HFF-Myc (cell line): ENCODE measurements at regions not wholly inside any gene's neighbourhood (a gene's known extent, or its start where the extent isn't known, plus 50 kb on each side); places are given as distances from the start of the nearest gene placed in this dataset.

ENCODE experiments used
- DNase-seq: peaks from one replicate; pipeline ENCODE4 v3.0.0-alpha.2; 2011; ENCODE audit warnings: low read depth; ENCODE audit errors: extremely low read depth
- H3K4me3 ChIP-seq: replicated peaks from 2 replicates; pipeline ENCODE4 v1.5.1; 2011; ENCODE audit warnings: low read depth, mild to moderate bottlenecking, control low read depth, low read length
- TF ChIP-seq, protein P1 (sequence below): IDR thresholded peaks from 2 replicates; pipeline ENCODE4 v1.5.1; 2012; ENCODE audit warnings: mild to moderate bottlenecking, low read depth, low read length, control low read depth; ENCODE audit errors: missing control alignments

DNA sequence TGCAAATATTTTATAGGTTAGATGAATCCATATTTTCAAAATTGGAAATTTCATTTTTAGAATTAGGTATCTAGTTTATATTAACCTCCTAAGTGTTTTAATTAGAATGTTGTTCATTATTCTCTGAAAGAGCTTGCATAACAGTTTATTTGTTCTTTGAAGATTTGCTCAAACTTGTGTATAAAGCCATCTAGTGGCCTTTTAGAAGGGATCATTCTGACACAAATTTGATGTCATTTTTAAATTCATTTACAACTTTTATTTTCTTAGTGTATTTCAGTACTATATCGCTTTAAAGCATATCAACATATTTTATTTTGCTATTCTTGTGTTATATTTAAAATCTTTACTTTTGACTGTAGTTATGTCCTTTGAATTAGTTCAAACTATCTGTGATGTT lies 527.0 kb upstream of the NRG3 start:
- no peak for DNase-seq
- no peak overlapping the region for H3K4me3 ChIP-seq
- TF ChIP-seq, protein P1, sequence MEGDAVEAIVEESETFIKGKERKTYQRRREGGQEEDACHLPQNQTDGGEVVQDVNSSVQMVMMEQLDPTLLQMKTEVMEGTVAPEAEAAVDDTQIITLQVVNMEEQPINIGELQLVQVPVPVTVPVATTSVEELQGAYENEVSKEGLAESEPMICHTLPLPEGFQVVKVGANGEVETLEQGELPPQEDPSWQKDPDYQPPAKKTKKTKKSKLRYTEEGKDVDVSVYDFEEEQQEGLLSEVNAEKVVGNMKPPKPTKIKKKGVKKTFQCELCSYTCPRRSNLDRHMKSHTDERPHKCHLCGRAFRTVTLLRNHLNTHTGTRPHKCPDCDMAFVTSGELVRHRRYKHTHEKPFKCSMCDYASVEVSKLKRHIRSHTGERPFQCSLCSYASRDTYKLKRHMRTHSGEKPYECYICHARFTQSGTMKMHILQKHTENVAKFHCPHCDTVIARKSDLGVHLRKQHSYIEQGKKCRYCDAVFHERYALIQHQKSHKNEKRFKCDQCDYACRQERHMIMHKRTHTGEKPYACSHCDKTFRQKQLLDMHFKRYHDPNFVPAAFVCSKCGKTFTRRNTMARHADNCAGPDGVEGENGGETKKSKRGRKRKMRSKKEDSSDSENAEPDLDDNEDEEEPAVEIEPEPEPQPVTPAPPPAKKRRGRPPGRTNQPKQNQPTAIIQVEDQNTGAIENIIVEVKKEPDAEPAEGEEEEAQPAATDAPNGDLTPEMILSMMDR: no peak

DNA sequence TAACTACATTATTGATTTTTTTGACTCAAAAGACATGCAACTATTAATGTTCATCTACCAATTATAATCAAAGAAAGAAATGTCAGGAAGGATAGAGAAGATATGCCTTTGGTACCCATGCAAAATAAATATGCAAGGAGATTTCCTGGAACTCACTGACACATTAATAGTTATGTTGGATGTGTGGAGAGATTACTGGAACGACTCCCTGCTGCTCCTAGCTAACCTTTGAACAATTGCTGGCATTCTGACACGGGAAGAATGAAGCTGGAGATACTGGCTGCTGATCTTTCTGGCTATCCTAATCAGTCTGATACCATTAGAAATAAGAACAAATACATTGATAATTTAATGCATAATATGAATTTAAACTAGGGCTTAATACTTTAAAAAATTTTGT lies 507.9 kb upstream of the NRG3 start:
- H3K4me3 ChIP-seq: no peak overlapping the region
- TF ChIP-seq, protein P1: no peak
- no peak for DNase-seq

DNA sequence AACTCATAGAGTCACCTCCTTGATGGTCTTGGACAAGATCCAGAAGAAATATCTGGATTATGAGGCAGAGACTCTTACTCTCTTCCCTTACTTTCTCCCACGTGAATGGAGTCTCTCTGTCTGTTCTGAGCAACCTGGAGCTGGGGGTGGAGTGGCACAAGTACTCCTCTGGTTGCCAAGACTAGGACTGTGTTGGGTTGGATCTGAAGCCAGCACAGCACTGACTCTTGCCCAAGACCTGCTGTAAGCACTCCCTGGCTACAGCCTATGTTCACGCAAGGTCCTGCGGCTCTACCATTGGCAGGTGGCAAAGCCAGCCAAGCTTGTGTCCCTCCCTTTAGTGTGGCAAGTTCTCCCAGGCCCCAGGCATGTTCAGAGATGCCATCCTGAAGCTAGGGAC lies 488.2 kb upstream of the NRG3 start:
- no peak overlapping the region for H3K4me3 ChIP-seq
- DNase-seq: no peak
- TF ChIP-seq, protein P1: no peak

DNA sequence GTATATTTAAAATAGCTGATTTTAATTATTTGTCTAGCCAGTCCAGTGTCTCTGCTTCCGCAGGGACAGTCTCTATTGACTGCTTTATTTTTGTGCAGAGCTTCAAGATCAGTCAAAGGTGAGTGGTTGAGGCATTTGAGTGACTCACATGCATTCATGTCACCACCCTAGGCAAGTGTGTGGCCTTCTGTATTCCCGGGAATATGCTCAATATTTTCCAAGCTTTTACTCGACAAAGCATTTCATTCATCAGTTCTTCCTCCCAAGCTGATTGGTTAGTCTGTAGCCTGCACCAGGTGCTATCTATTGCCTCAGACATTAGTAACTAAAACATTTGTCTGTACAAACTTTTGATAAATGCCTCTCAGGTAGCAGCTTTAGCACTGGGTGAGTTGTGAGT lies 471.5 kb upstream of the NRG3 start:
- TF ChIP-seq, protein P1: no peak
- no peak for DNase-seq
- H3K4me3 ChIP-seq: no peak overlapping the region

GRCh38 chr10:81405399-81405798 lies 469.6 kb upstream of the NRG3 start:
- no peak overlapping the region for H3K4me3 ChIP-seq
- no peak for DNase-seq
- TF ChIP-seq, protein P1: no peak

- TF ChIP-seq, protein P1: no peak
- no peak overlapping the region for H3K4me3 ChIP-seq
- no peak for DNase-seq
Observed at GRCh38 chr10:81414038-81414437, 461.0 kb upstream of the NRG3 start.

DNA sequence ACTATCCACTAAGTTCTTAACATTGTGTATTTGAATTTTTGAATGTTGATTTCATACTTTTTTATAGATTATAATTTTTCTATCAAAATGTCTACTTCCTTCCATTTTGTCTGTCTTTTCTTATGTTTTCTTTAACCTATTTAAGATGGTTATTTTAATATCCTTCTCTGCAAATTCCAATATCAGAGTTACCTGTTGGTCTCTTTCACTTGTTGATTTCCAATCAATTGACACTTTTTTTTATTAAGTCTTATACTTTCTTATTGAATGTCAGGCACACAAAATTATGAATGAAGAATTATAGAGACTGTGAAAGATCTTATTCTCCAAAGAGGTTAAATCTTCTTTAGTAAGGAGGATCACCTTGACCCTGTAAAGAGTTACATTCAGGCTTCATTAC lies 448.3 kb upstream of the NRG3 start:
- TF ChIP-seq, protein P1: no peak

More for the DNA sequence above, 448.3 kb upstream of the NRG3 start:
- H3K4me3 ChIP-seq: no peak overlapping the region
- no peak for DNase-seq
